ENCODE measurements at regions not wholly inside any gene's neighbourhood (a gene's known extent, or its start where the extent isn't known, plus 50 kb on each side); places are given as distances from the start of the nearest gene placed in this dataset.

- TF ChIP-seq CTCF (IDR thresholded peaks at IDR 0.05) = no peak
- TF ChIP-seq SMC3 (IDR thresholded peaks at IDR 0.05; ENCODE audit: low read depth, low read length) = no peak
- no peak for TF ChIP-seq MAX (IDR thresholded peaks at IDR 0.05; ENCODE audit: low read depth)
- no peak for TF ChIP-seq POLR2AphosphoS5 (IDR thresholded peaks at IDR 0.05; ENCODE audit: low read depth, low read length)
- no peak for TF ChIP-seq RAD21 (IDR thresholded peaks at IDR 0.05; ENCODE audit: low read length)
- no peak for TF ChIP-seq TAF1 (IDR thresholded peaks at IDR 0.05; ENCODE audit: borderline replicate concordance, low read depth, low read length)
- TF ChIP-seq MXI1 (IDR thresholded peaks at IDR 0.05; ENCODE audit: low read depth, low read length) = no peak
- no peak for TF ChIP-seq USF1 (IDR thresholded peaks at IDR 0.05; ENCODE audit: borderline replicate concordance, low read depth)
- no peak for TF ChIP-seq SIN3A (IDR thresholded peaks at IDR 0.05; ENCODE audit: borderline replicate concordance, low read depth, low read length)
- TF ChIP-seq USF2 (IDR thresholded peaks at IDR 0.05; ENCODE audit: borderline replicate concordance, low read depth, low read length) = no peak
- no peak for TF ChIP-seq GABPA (IDR thresholded peaks at IDR 0.05; ENCODE audit: low read depth)
- TF ChIP-seq EZH2phosphoT487 (IDR thresholded peaks at IDR 0.05; ENCODE audit: borderline replicate concordance, low read depth) = no peak
- no peak for TF ChIP-seq NRF1 (IDR thresholded peaks at IDR 0.05; ENCODE audit: low read depth, low read length)
These were observed 179.9 kb upstream of the HS6ST1 start for GRCh38 chr2:128498589-128498988.

Measured in SK-N-SH (cell line).